HepG2 (cell line): ENCODE measurements at regions not wholly inside any gene's neighbourhood (a gene's known extent, or its start where the extent isn't known, plus 50 kb on each side); places are given as distances from the start of the nearest gene placed in this dataset.

Experiments
- ATAC-seq: fragments of 200-7000 bp; cut with Tn5 transposase; 3 replicates; pipeline ENCODE4 v1.9.1; 2020; ENCODE audit warnings: mild to moderate bottlenecking, moderate library complexity
- BruUV-seq: library from RNA; stranded (reverse); fragments of 400-500 nt; replicated peaks from 2 replicates; lab custom pipeline; 2021; lab: Mats Ljungman, UMichigan
- CTCF ChIA-PET: fragments of 300-600 bp; formaldehyde crosslinking; extraction: SDS; loops from one replicate; lab custom pipeline; 2021; ENCODE audit warnings: low total read pairs, inconsistent platforms, low intra/inter-chr PET ratio; lab: Yijun Ruan, JAX
- POLR2A ChIA-PET: fragments of 350-600 bp; sonication (Branson Sonifier 250); formaldehyde crosslinking; loops from one replicate; lab custom pipeline; 2020; ENCODE audit warnings: antibody characterized with exemption, inconsistent platforms; lab: Yijun Ruan, JAX
- DNase-seq: peaks from one replicate; pipeline ENCODE4 v3.0.0-alpha.2; 2015; ENCODE audit warnings: low spot score
- FAIRE-seq: peaks from 3 replicates; lab custom pipeline; 2011; peaks lifted over from hg19 to GRCh38; lab: Jason Lieb, UNC
- H2AFZ ChIP-seq: one replicate; pipeline ENCODE4 v1.6.1; 2011; ENCODE audit warnings: low read length, inconsistent platforms
- H3K27ac ChIP-seq: fragments of 300-600 bp; 3 replicates; pipeline ENCODE4 v1.8.0; 2011; ENCODE audit warnings: mixed run types, mild to moderate bottlenecking, mixed read lengths, low read length, inconsistent platforms; ENCODE audit not compliant: insufficient read depth; ENCODE audit errors: extremely low read length
- H3K27me3 ChIP-seq, 2 experiments: fragments of 200-600 bp in 1 of 2; 2 replicates in 1 of 2; 3 replicates in 1 of 2; pipeline versions ENCODE4 v1.6.0 to v1.8.0; 2011; ENCODE audit warnings: low read length in 2 of 2, mild to moderate bottlenecking in 2 of 2, moderate library complexity in 2 of 2, inconsistent platforms in 1 of 2; ENCODE audit not compliant: insufficient read depth in 2 of 2, control insufficient read depth in 1 of 2
- H3K36me3 ChIP-seq, 2 experiments: fragments of 200-600 bp in 1 of 2; replicated peaks in 1 of 2; 2 replicates in 1 of 2; 3 replicates in 1 of 2; pipeline versions ENCODE4 v1.5.1 to v1.8.0; 2011; ENCODE audit warnings: low read length in 2 of 2, inconsistent platforms in 1 of 2; ENCODE audit not compliant: insufficient read depth in 2 of 2, control insufficient read depth in 1 of 2
- H3K4me1 ChIP-seq: 2 replicates; pipeline ENCODE4 v1.5.1; 2012; ENCODE audit warnings: low read length, inconsistent platforms; ENCODE audit not compliant: insufficient read depth
- H3K4me2 ChIP-seq: 2 replicates; pipeline ENCODE4 v1.6.0; 2011; ENCODE audit warnings: low read depth, low read length, inconsistent platforms
- H3K4me3 ChIP-seq, 3 experiments: fragments of 200-600 bp in 1 of 3; sonication (generic), shearing (Covaris generic) in 1 of 3; replicated peaks in 1 of 3; 2 replicates each; pipeline ENCODE4 v1.5.1; 2011 to 2016; ENCODE audit warnings: low read length in 3 of 3, inconsistent platforms in 2 of 3, low read depth in 2 of 3, mild to moderate bottlenecking in 2 of 3, control low read depth in 1 of 3, mixed read lengths in 1 of 3; ENCODE audit not compliant: insufficient read depth in 1 of 3
- H3K79me2 ChIP-seq: one replicate; pipeline ENCODE4 v1.6.1; 2011; ENCODE audit warnings: low read length, inconsistent platforms; ENCODE audit not compliant: insufficient read depth
- H3K9ac ChIP-seq: 2 replicates; pipeline ENCODE4 v1.6.0; 2011; ENCODE audit warnings: mild to moderate bottlenecking, low read depth, low read length, inconsistent platforms; ENCODE audit not compliant: insufficient read depth
- H3K9me3 ChIP-seq: 2 replicates; pipeline ENCODE4 v1.5.1; 2012; ENCODE audit warnings: mild to moderate bottlenecking, low read length
- H4K20me1 ChIP-seq: 2 replicates; pipeline ENCODE4 v1.6.0; 2011; ENCODE audit warnings: inconsistent platforms, mild to moderate bottlenecking, low read length, moderate library complexity; ENCODE audit not compliant: insufficient read depth
- CREB1 ChIP-seq, 2 experiments: fragments of 450-650 bp in 1 of 2; IDR thresholded peaks; 2 replicates each; pipeline ENCODE4 v1.6.1; 2016 to 2017; ENCODE audit warnings: control low read depth in 1 of 2, mild to moderate bottlenecking in 1 of 2, missing compliant biosample characterization in 1 of 2, missing genetic modification characterization in 1 of 2
- MAFK ChIP-seq, 2 experiments: IDR thresholded peaks in 1 of 2; conservative IDR thresholded peaks in 1 of 2; 2 replicates each; pipeline ENCODE4 v1.6.1; 2011; ENCODE audit warnings: improper control_type of control experiment in 2 of 2, low read length in 2 of 2
- TBX3 ChIP-seq: fragments of 450-650 bp; IDR thresholded peaks from 2 replicates; pipeline ENCODE4 v1.6.1; 2017; ENCODE audit warnings: antibody characterized with exemption, mild to moderate bottlenecking, inconsistent platforms, borderline replicate concordance
- ZSCAN5A ChIP-seq: sonication (generic); formaldehyde crosslinking; IDR thresholded peaks from 2 replicates; pipeline ENCODE4 v1.8.0; 2022; ENCODE audit warnings: mild to moderate bottlenecking, missing genetic modification reagents, borderline replicate concordance
- WGBS: methylation state at CpG from one replicate; pipeline ENCODE4 v1.1.6; 2017; ENCODE audit warnings: low lambda C conversion rate; 5-methylcytosine and 5-hydroxymethylcytosine counted together
- in situ Hi-C: cut with HindIII; loops from 2 replicates; pipeline ENCODE4 v1.10.0; 2017; ENCODE audit warnings: low pct_unique_long_range_greater_than_20kb; ENCODE audit not compliant: extremely low pct_ligation_motif_present
- intact Hi-C: fragments of 100-400 bp; cut with micrococcal nuclease; formaldehyde crosslinking; loops from one replicate; pipeline ENCODE4 v1.10.0; 2022; ENCODE audit not compliant: unreplicated experiment

DNA sequence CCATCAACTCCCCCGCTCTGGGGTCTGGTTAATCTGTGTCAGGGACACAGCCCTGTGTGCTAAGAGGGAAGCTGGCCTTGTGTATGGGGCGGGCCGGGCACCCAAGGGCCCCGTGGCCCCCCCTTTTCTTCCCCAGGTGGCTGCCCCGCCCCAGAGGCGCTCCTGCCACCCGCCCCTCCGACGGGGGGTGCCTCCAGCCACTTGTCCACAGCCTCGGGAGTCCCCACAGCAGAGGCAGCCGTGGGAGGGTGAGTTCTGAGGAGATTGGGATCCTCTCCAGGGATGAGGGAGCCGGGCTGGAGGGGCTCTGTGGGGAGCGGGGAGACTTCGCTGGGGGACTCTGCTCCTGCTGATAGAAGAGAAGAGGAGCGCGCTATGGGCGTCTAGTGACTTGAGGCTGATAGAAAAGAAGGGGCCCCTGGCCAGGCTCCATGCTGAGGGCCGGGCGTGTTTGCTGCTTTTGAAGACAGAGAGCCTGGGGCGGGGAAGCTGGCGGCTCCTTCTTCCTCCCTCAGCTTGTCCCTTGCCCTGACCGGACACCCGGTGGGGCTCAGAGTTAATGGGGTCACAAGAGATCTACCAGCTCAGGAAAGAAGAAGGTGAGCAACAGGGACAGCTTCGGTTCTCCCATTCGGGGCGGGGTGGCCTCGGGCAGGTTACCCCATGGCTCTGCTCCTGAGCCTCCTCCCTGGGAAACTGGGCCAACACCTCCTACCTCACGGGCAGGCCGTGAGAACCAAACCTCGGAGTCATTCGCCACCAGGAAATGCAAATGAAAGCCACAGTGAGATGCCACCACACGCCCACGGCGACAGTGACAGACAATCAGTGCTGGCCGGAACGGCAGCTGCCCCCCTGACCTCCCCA lies 89.4 kb upstream of the TAF1B start (continued):
- TF ChIP-seq ZSCAN5A (CRISPR knock-in tag): no peak

- BruUV-seq: no TSS peak
- no peak overlapping the region for H2AFZ ChIP-seq
- no peak for DNase-seq
- intact Hi-C loops: no loop called here
- no peaks in the 10 kb centered on the region for H4K20me1 ChIP-seq
- ATAC-seq: no peak
- no peaks in the 10 kb centered on the region for H3K36me3 ChIP-seq
- peaks cover 18 to 92% of the 10 kb centered on the region in 2 experiments for H3K27me3 ChIP-seq
- FAIRE-seq: no peak
- ChIA-PET POLR2A (no interaction called here), CTCF (no interaction called here)
- TF ChIP-seq CREB1 (IDR thresholded peaks at IDR 0.05) (peak; percentile 12; the same call in 1 of the 2 replicates), CREB1 (CRISPR knock-in tag; IDR thresholded peaks at IDR 0.05) (no peak), MAFK (conservative IDR thresholded peaks at IDR 0.05 in 1 of 2, IDR thresholded peaks at IDR 0.05 in 1 of 2; ENCODE audit: low read length in 2 of 2) (peak; percentile 43 to 73), TBX3 (no peak)
- H3K9me3 ChIP-seq: no peaks in the 10 kb centered on the region
- H3K4me1 ChIP-seq: peaks cover 17% of the 10 kb centered on the region
- in situ Hi-C loops: no loop called here
- 48% methylated on average over 6 of the region's 6 CpGs for WGBS
- no peaks in the 10 kb centered on the region for H3K79me2 ChIP-seq
- H3K9ac ChIP-seq: no peak overlapping the region
- no peak overlapping the region for H3K27ac ChIP-seq
- no peak overlapping the region for H3K4me2 ChIP-seq
- H3K4me3 ChIP-seq: no peak overlapping the region
Measured at GRCh38 chr2:9754532-9754887, 88.8 kb upstream of the TAF1B start.
